ENCODE measurements at regions not wholly inside any gene's neighbourhood (a gene's known extent, or its start where the extent isn't known, plus 50 kb on each side); places are given as distances from the start of the nearest gene placed in this dataset.

GRCh38 chr7:17497136-17497535, 198.7 kb downstream of the AHR start (continued):
- TF ChIP-seq ATF2 (CRISPR knock-in tag; IDR thresholded peaks at IDR 0.05) (no peak), CBX2 (IDR thresholded peaks at IDR 0.05; ENCODE audit: low read depth, low read length) (no peak), CBX2 (CRISPR knock-in tag; IDR thresholded peaks at IDR 0.05; ENCODE audit: low read depth) (no peak), SP5 (CRISPR knock-in tag; IDR thresholded peaks at IDR 0.05; ENCODE audit: borderline replicate concordance, low read depth) (no peak), ZNF776 (CRISPR knock-in tag; IDR thresholded peaks at IDR 0.05) (no peak), CERS6 (CRISPR knock-in tag; IDR thresholded peaks at IDR 0.05) (no peak), REPIN1 (CRISPR knock-in tag; IDR thresholded peaks at IDR 0.05; ENCODE audit: borderline replicate concordance, low read depth) (no peak)

GRCh38 chr7:17497549-17498167, 199.2 kb downstream of the AHR start:
- intact Hi-C loops (cut with micrococcal nuclease; ENCODE audit: unreplicated experiment) (no loop called here), in situ Hi-C loops (cut with HindIII; ENCODE audit: extremely low pct_ligation_motif_present, low pct_unique_long_range_greater_than_20kb) (no loop called here)
- no peak overlapping the region for H2AFZ ChIP-seq (ENCODE audit: low read length)
- H4K20me1 ChIP-seq (ENCODE audit: insufficient read depth, low read length), result no peaks in the 10 kb centered on the region
- no peaks in the 10 kb centered on the region; a peak in 1 of 5 replicates for H3K27me3 ChIP-seq (ENCODE audit: control insufficient read depth in 1 of 2, insufficient read depth in 2 of 2, low read length in 2 of 2)
- no peaks in the 10 kb centered on the region for H3K9me3 ChIP-seq (ENCODE audit: low read length)
- peaks cover 22% of the 10 kb centered on the region for H3K4me1 ChIP-seq (ENCODE audit: insufficient read depth, low read length)
- FAIRE-seq (no peak), DNase-seq (ENCODE audit: low spot score) (no peak), ATAC-seq (no peak)
- no peak overlapping the region for H3K9ac ChIP-seq (ENCODE audit: insufficient read depth, low read depth, low read length)
- no peak overlapping the region for H3K4me3 ChIP-seq (replicated peaks in 1 of 3; ENCODE audit: insufficient read depth in 1 of 3, low read depth in 2 of 3, low read length in 3 of 3)
- H3K79me2 ChIP-seq (ENCODE audit: insufficient read depth, low read length), result no peaks in the 10 kb centered on the region
- H3K4me2 ChIP-seq (ENCODE audit: low read depth, low read length), result no peak overlapping the region
- ChIA-PET CTCF (ENCODE audit: low intra/inter-chr PET ratio, low total read pairs) (no interaction called here), POLR2A (no interaction called here)
- no peak for TF ChIP-seq ZBTB21 (CRISPR knock-in tag; IDR thresholded peaks at IDR 0.05)
- no peak for TF ChIP-seq HDAC2 (CRISPR knock-in tag; IDR thresholded peaks at IDR 0.05)
- TF ChIP-seq UBTF (CRISPR knock-in tag; IDR thresholded peaks at IDR 0.05), result no peak
- no peak for TF ChIP-seq ZNF326 (CRISPR knock-in tag; IDR thresholded peaks at IDR 0.05; ENCODE audit: borderline replicate concordance)
- 49% methylated on average over 5 of the region's 5 CpGs for WGBS (ENCODE audit: low lambda C conversion rate)
- H3K27ac ChIP-seq (ENCODE audit: extremely low read length, insufficient read depth, low read length), result no peak overlapping the region
- no TSS peak for BruUV-seq (replicated peaks)
- H3K36me3 ChIP-seq (replicated peaks in 1 of 2; ENCODE audit: control insufficient read depth in 1 of 2, insufficient read depth in 2 of 2, low read length in 2 of 2), result no peaks in the 10 kb centered on the region

Measured in HepG2 (cell line).